ENCODE measurements at regions not wholly inside any gene's neighbourhood (a gene's known extent, or its start where the extent isn't known, plus 50 kb on each side); places are given as distances from the start of the nearest gene placed in this dataset.

GRCh38 chr12:20097626-20098025, 270.7 kb upstream of the PDE3A start:
- TF ChIP-seq, protein P1, sequence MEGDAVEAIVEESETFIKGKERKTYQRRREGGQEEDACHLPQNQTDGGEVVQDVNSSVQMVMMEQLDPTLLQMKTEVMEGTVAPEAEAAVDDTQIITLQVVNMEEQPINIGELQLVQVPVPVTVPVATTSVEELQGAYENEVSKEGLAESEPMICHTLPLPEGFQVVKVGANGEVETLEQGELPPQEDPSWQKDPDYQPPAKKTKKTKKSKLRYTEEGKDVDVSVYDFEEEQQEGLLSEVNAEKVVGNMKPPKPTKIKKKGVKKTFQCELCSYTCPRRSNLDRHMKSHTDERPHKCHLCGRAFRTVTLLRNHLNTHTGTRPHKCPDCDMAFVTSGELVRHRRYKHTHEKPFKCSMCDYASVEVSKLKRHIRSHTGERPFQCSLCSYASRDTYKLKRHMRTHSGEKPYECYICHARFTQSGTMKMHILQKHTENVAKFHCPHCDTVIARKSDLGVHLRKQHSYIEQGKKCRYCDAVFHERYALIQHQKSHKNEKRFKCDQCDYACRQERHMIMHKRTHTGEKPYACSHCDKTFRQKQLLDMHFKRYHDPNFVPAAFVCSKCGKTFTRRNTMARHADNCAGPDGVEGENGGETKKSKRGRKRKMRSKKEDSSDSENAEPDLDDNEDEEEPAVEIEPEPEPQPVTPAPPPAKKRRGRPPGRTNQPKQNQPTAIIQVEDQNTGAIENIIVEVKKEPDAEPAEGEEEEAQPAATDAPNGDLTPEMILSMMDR (IDR thresholded peaks at IDR 0.05), result no peak
- no peak for TF ChIP-seq POLR2A (IDR thresholded peaks at IDR 0.05)

All from Peyer's patch (tissue), 4 donors.